ENCODE measurements at regions not wholly inside any gene's neighbourhood (a gene's known extent, or its start where the extent isn't known, plus 50 kb on each side); places are given as distances from the start of the nearest gene placed in this dataset.

GRCh38 chr5:53782620-53783019, 222.2 kb downstream of the NDUFS4 start:
- H2BK5ac ChIP-seq (ENCODE audit: low read depth, low read length): no peak overlapping the region
- no peak overlapping the region for H4K5ac ChIP-seq (ENCODE audit: insufficient read length, low read depth, low read length)
- no peak overlapping the region for H3K18ac ChIP-seq (ENCODE audit: extremely low read depth, low read length)
- H2BK120ac ChIP-seq (replicated peaks; ENCODE audit: low read depth, low read length): no peak overlapping the region
- no peak overlapping the region for H4K8ac ChIP-seq (ENCODE audit: extremely low read depth, insufficient read depth, low read length)
- no peak overlapping the region for H3K9ac ChIP-seq (replicated peaks in 1 of 4; ENCODE audit: extremely low read depth in 1 of 4, low read depth in 3 of 4, low read length in 3 of 4)
- POLR2A ChIA-PET (ENCODE audit: partially characterized antibody): no interaction called here
- H2AK5ac ChIP-seq (ENCODE audit: low read depth, low read length): no peak overlapping the region
- H3K4me1 ChIP-seq (replicated peaks in 1 of 4; ENCODE audit: control insufficient read depth in 3 of 4, insufficient read depth in 4 of 4, low read length in 3 of 4): peaks cover 1 to 7% (median 4%) of the 10 kb centered on the region in 4 experiments; a peak in 2 of 7 replicates
- H2BK20ac ChIP-seq (ENCODE audit: low read length): no peak overlapping the region
- H2BK12ac ChIP-seq (ENCODE audit: low read depth, low read length): no peak overlapping the region
- no peak for TF ChIP-seq SIRT6 (IDR thresholded peaks at IDR 0.05; ENCODE audit: low read length)
- no peak for TF ChIP-seq EZH2 (IDR thresholded peaks at IDR 0.05; ENCODE audit: low read depth, low read length, severe bottlenecking)
- no peak for TF ChIP-seq TAF1 (IDR thresholded peaks at IDR 0.05; ENCODE audit: low read depth, low read length)
- TF ChIP-seq SIN3A (conservative IDR thresholded peaks at IDR 0.05 in 1 of 2, IDR thresholded peaks at IDR 0.05 in 1 of 2; ENCODE audit: low read depth in 1 of 2, low read length in 2 of 2): no peak
- TF ChIP-seq RXRA (IDR thresholded peaks at IDR 0.05; ENCODE audit: insufficient read depth, low read depth, low read length): no peak
- no peak for TF ChIP-seq CTCF (IDR thresholded peaks at IDR 0.05; ENCODE audit: control extremely low read depth in 1 of 3, insufficient read depth in 1 of 3, low read depth in 1 of 3, low read length in 3 of 3)
- no peak for TF ChIP-seq TCF12 (IDR thresholded peaks at IDR 0.05; ENCODE audit: low read depth, low read length)
- no peak for TF ChIP-seq JUN (IDR thresholded peaks at IDR 0.05; ENCODE audit: low read depth, low read length)
- H3K27ac ChIP-seq (ENCODE audit: low read depth, low read length): no peak overlapping the region
- H3K9me3 ChIP-seq (ENCODE audit: insufficient read depth in 2 of 2, low read depth in 1 of 2, low read length in 1 of 2): no peaks in the 10 kb centered on the region
- no peak overlapping the region for H3K4me2 ChIP-seq (ENCODE audit: insufficient read depth in 1 of 2, low read depth in 2 of 2, low read length in 2 of 2)
- H2BK15ac ChIP-seq (ENCODE audit: low read length): no peak overlapping the region
- H3K4ac ChIP-seq (replicated peaks; ENCODE audit: insufficient read length, low read depth, low read length): no peak overlapping the region
- CTCF ChIA-PET (ENCODE audit: partially characterized antibody): no interaction called here
- no peak overlapping the region for H3K56ac ChIP-seq (replicated peaks; ENCODE audit: insufficient read length, low read depth, low read length)
- no peaks in the 10 kb centered on the region for H3K23me2 ChIP-seq (ENCODE audit: low read depth, low read length)
- H3K14ac ChIP-seq (ENCODE audit: insufficient read length): no peak overlapping the region
- no peak overlapping the region for H4K91ac ChIP-seq (replicated peaks; ENCODE audit: insufficient read length, low read length)
- H3K23ac ChIP-seq (ENCODE audit: insufficient read length): no peak overlapping the region
- H2AFZ ChIP-seq (ENCODE audit: low read length): peak overlapping the region; percentile 45; the same call in 1 of the 2 replicates
- H3K36me3 ChIP-seq (ENCODE audit: control insufficient read depth in 2 of 4, insufficient read depth in 4 of 4, low read length in 3 of 4): no peaks in the 10 kb centered on the region
- 84% methylated on average over 4 of the region's 4 CpGs; no CpG with 5 or more reads in 1 of the 2 experiments for WGBS, 2 experiments (ENCODE audit: extremely low coverage in 1 of 2, insufficient coverage in 1 of 2, insufficient read length in 1 of 2, insufficient replicate concordance in 2 of 2, low coverage in 1 of 2, low lambda C conversion rate in 2 of 2, missing lambda C conversion rate in 1 of 2)
- H3K27me3 ChIP-seq (replicated peaks in 1 of 4; ENCODE audit: control insufficient read depth in 3 of 4, extremely low read depth in 1 of 4, insufficient read depth in 3 of 4, low read length in 3 of 4): no peaks in the 10 kb centered on the region
- H3K79me2 ChIP-seq (ENCODE audit: control insufficient read depth in 1 of 2, insufficient read depth in 2 of 2, low read length in 2 of 2): no peaks in the 10 kb centered on the region
- no peaks in the 10 kb centered on the region for H3K79me1 ChIP-seq (ENCODE audit: low read depth, low read length)
- no peaks in the 10 kb centered on the region for H4K20me1 ChIP-seq (replicated peaks in 1 of 2; ENCODE audit: control insufficient read depth in 1 of 2, insufficient read depth in 2 of 2, low read length in 2 of 2)
- DNase-seq (ENCODE audit: low read depth in 1 of 2, low spot score in 2 of 2): no peak
- no peak overlapping the region for H3K4me3 ChIP-seq (ENCODE audit: extremely low read depth in 1 of 4, insufficient read depth in 2 of 4, low read depth in 3 of 4, low read length in 4 of 4)
- FAIRE-seq: no peak
